Spleen (tissue), 7 donors: ENCODE measurements at regions not wholly inside any gene's neighbourhood (a gene's known extent, or its start where the extent isn't known, plus 50 kb on each side); places are given as distances from the start of the nearest gene placed in this dataset.

Experiments
- CTCF ChIP-seq, 11 experiments: fragments of 200-600 bp in 7 of 11; fragments of 450-650 bp in 4 of 11; sonication (generic) in 4 of 11; IDR thresholded peaks in 8 of 11; conservative IDR thresholded peaks in 3 of 11; 1 replicate in 7 of 11; 2 replicates in 4 of 11; pipeline versions ENCODE4 v1.4.0 to v1.8.0; 2016 to 2021; ENCODE audit warnings: antibody characterized with exemption in 11 of 11, inconsistent platforms in 4 of 11, mild to moderate bottlenecking in 1 of 11
- POLR2AphosphoS5 ChIP-seq, 3 donors: sonication (generic); formaldehyde crosslinking; IDR thresholded peaks; one replicate each; pipeline ENCODE4 v1.5.1; 2017; ENCODE audit warnings: antibody characterized with exemption in 3 of 3
- donor health status: DM: no; HTN: no; CAD: no; lungs with moderate emphysema.
- donor health status: DM: no; HTN: no; CAD: no.
- donor health status: DM: no; HTN: no; CAD: no.

GRCh38 chr20:16806061-16806460 lies 57.9 kb downstream of the OTOR start:
- TF ChIP-seq CTCF (IDR thresholded peaks at IDR 0.05 in 8 of 11, conservative IDR thresholded peaks at IDR 0.05 in 3 of 11) (no peak), POLR2AphosphoS5 (IDR thresholded peaks at IDR 0.05) (no peak)
